ENCODE measurements at regions not wholly inside any gene's neighbourhood (a gene's known extent, or its start where the extent isn't known, plus 50 kb on each side); places are given as distances from the start of the nearest gene placed in this dataset.

GRCh38 chr13:90995001-90995400 is 352.5 kb upstream of the MIR17HG start:
- Histone ChIP-seq H3K9me3 (ENCODE audit: insufficient read depth, low read length) (no peaks in the 10 kb centered on the region), H3K9ac (ENCODE audit: insufficient read length, low read depth) (no peak overlapping the region), H3K27me3 (ENCODE audit: insufficient read depth, insufficient read length) (no peaks in the 10 kb centered on the region), H3K36me3 (ENCODE audit: insufficient read depth, insufficient read length, low read length) (no peaks in the 10 kb centered on the region), H3K4me1 (ENCODE audit: insufficient read depth, insufficient read length) (no peaks in the 10 kb centered on the region), H3K4me3 (ENCODE audit: insufficient read length, low read depth) (no peak overlapping the region)
- DNase-seq (ENCODE audit: low read depth, low spot score), result no peak
- no peak for TF ChIP-seq SUZ12 (IDR thresholded peaks at IDR 0.05; ENCODE audit: extremely low read depth, insufficient read depth, insufficient read length)
- TF ChIP-seq YY1 (IDR thresholded peaks at IDR 0.05; ENCODE audit: insufficient read depth, insufficient read length), result no peak
- no peak for TF ChIP-seq ZNF274 (IDR thresholded peaks at IDR 0.05; ENCODE audit: low read depth, low read length)

- TF ChIP-seq YY1 (IDR thresholded peaks at IDR 0.05; ENCODE audit: insufficient read depth, insufficient read length), result no peak
- H3K9me3 ChIP-seq (ENCODE audit: insufficient read depth, low read length), result no peaks in the 10 kb centered on the region
- no peaks in the 10 kb centered on the region for H3K36me3 ChIP-seq (ENCODE audit: insufficient read depth, insufficient read length, low read length)
- no peak overlapping the region for H3K9ac ChIP-seq (ENCODE audit: insufficient read length, low read depth)
- no peak for DNase-seq (ENCODE audit: low read depth, low spot score)
- H3K27me3 ChIP-seq (ENCODE audit: insufficient read depth, insufficient read length), result no peaks in the 10 kb centered on the region
- H3K4me1 ChIP-seq (ENCODE audit: insufficient read depth, insufficient read length), result no peaks in the 10 kb centered on the region
- H3K4me3 ChIP-seq (ENCODE audit: insufficient read length, low read depth), result no peak overlapping the region
Measured at GRCh38 chr13:90995614-90996013, 351.9 kb upstream of the MIR17HG start.

- Histone ChIP-seq H3K9ac (ENCODE audit: insufficient read length, low read depth) (no peak overlapping the region), H3K36me3 (ENCODE audit: insufficient read depth, insufficient read length, low read length) (no peaks in the 10 kb centered on the region), H3K9me3 (ENCODE audit: insufficient read depth, low read length) (no peaks in the 10 kb centered on the region), H3K4me3 (ENCODE audit: insufficient read length, low read depth) (no peak overlapping the region), H3K4me1 (ENCODE audit: insufficient read depth, insufficient read length) (no peaks in the 10 kb centered on the region), H3K27me3 (ENCODE audit: insufficient read depth, insufficient read length) (no peaks in the 10 kb centered on the region)
- DNase-seq (ENCODE audit: low read depth, low spot score), result no peak
- TF ChIP-seq ZNF274 (IDR thresholded peaks at IDR 0.05; ENCODE audit: low read depth, low read length), result no peak
- TF ChIP-seq YY1 (IDR thresholded peaks at IDR 0.05; ENCODE audit: insufficient read depth, insufficient read length), result no peak
Measured at GRCh38 chr13:90997951-90998350, 349.5 kb upstream of the MIR17HG start.

GRCh38 chr13:90999401-90999800 is 348.1 kb upstream of the MIR17HG start:
- TF ChIP-seq ZNF274 (IDR thresholded peaks at IDR 0.05; ENCODE audit: low read depth, low read length) (no peak), SUZ12 (IDR thresholded peaks at IDR 0.05; ENCODE audit: extremely low read depth, insufficient read depth, insufficient read length) (no peak), YY1 (IDR thresholded peaks at IDR 0.05; ENCODE audit: insufficient read depth, insufficient read length) (no peak)
- no peak overlapping the region for H3K9ac ChIP-seq (ENCODE audit: insufficient read length, low read depth)
- no peaks in the 10 kb centered on the region for H3K9me3 ChIP-seq (ENCODE audit: insufficient read depth, low read length)
- DNase-seq (ENCODE audit: low read depth, low spot score), result no peak
- H3K27me3 ChIP-seq (ENCODE audit: insufficient read depth, insufficient read length), result no peaks in the 10 kb centered on the region
- H3K4me3 ChIP-seq (ENCODE audit: insufficient read length, low read depth), result no peak overlapping the region
- no peaks in the 10 kb centered on the region for H3K36me3 ChIP-seq (ENCODE audit: insufficient read depth, insufficient read length, low read length)
- no peaks in the 10 kb centered on the region for H3K4me1 ChIP-seq (ENCODE audit: insufficient read depth, insufficient read length)

GRCh38 chr13:91001371-91001770 is 346.1 kb upstream of the MIR17HG start:
- no peak for TF ChIP-seq SUZ12 (IDR thresholded peaks at IDR 0.05; ENCODE audit: extremely low read depth, insufficient read depth, insufficient read length)
- H3K9me3 ChIP-seq (ENCODE audit: insufficient read depth, low read length), result no peaks in the 10 kb centered on the region

GRCh38 chr13:91014696-91015095 is 332.8 kb upstream of the MIR17HG start:
- Histone ChIP-seq H3K4me3 (ENCODE audit: insufficient read length, low read depth) (no peak overlapping the region), H3K9me3 (ENCODE audit: insufficient read depth, low read length) (no peaks in the 10 kb centered on the region), H3K4me1 (ENCODE audit: insufficient read depth, insufficient read length) (no peaks in the 10 kb centered on the region), H3K9ac (ENCODE audit: insufficient read length, low read depth) (no peak overlapping the region), H3K27me3 (ENCODE audit: insufficient read depth, insufficient read length) (no peaks in the 10 kb centered on the region), H3K36me3 (ENCODE audit: insufficient read depth, insufficient read length, low read length) (no peaks in the 10 kb centered on the region)
- no peak for DNase-seq (ENCODE audit: low read depth, low spot score)
- TF ChIP-seq ZNF274 (IDR thresholded peaks at IDR 0.05; ENCODE audit: low read depth, low read length) (no peak), YY1 (IDR thresholded peaks at IDR 0.05; ENCODE audit: insufficient read depth, insufficient read length) (no peak), SUZ12 (IDR thresholded peaks at IDR 0.05; ENCODE audit: extremely low read depth, insufficient read depth, insufficient read length) (no peak)

More at GRCh38 chr13:91001371-91001770, 346.1 kb upstream of the MIR17HG start:
- Histone ChIP-seq H3K4me1 (ENCODE audit: insufficient read depth, insufficient read length) (no peaks in the 10 kb centered on the region), H3K27me3 (ENCODE audit: insufficient read depth, insufficient read length) (no peaks in the 10 kb centered on the region), H3K9ac (ENCODE audit: insufficient read length, low read depth) (no peak overlapping the region), H3K36me3 (ENCODE audit: insufficient read depth, insufficient read length, low read length) (no peaks in the 10 kb centered on the region), H3K4me3 (ENCODE audit: insufficient read length, low read depth) (no peak overlapping the region)
- DNase-seq (ENCODE audit: low read depth, low spot score), result no peak

GRCh38 chr13:91017031-91017668 is 330.3 kb upstream of the MIR17HG start:
- no peak for TF ChIP-seq ZNF274 (IDR thresholded peaks at IDR 0.05; ENCODE audit: low read depth, low read length)
- TF ChIP-seq YY1 (IDR thresholded peaks at IDR 0.05; ENCODE audit: insufficient read depth, insufficient read length), result no peak
- TF ChIP-seq SUZ12 (IDR thresholded peaks at IDR 0.05; ENCODE audit: extremely low read depth, insufficient read depth, insufficient read length), result no peak
- Histone ChIP-seq H3K27me3 (ENCODE audit: insufficient read depth, insufficient read length) (no peaks in the 10 kb centered on the region), H3K36me3 (ENCODE audit: insufficient read depth, insufficient read length, low read length) (no peaks in the 10 kb centered on the region), H3K4me3 (ENCODE audit: insufficient read length, low read depth) (no peak overlapping the region), H3K4me1 (ENCODE audit: insufficient read depth, insufficient read length) (no peaks in the 10 kb centered on the region), H3K9ac (ENCODE audit: insufficient read length, low read depth) (no peak overlapping the region), H3K9me3 (ENCODE audit: insufficient read depth, low read length) (no peaks in the 10 kb centered on the region)
- peak; percentile 8 for DNase-seq (ENCODE audit: low read depth, low spot score)

GRCh38 chr13:91017669-91018053 is 329.8 kb upstream of the MIR17HG start:
- no peaks in the 10 kb centered on the region for H3K4me1 ChIP-seq (ENCODE audit: insufficient read depth, insufficient read length)
- TF ChIP-seq ZNF274 (IDR thresholded peaks at IDR 0.05; ENCODE audit: low read depth, low read length) (no peak), SUZ12 (IDR thresholded peaks at IDR 0.05; ENCODE audit: extremely low read depth, insufficient read depth, insufficient read length) (no peak), YY1 (IDR thresholded peaks at IDR 0.05; ENCODE audit: insufficient read depth, insufficient read length) (no peak)
- H3K36me3 ChIP-seq (ENCODE audit: insufficient read depth, insufficient read length, low read length), result no peaks in the 10 kb centered on the region
- no peaks in the 10 kb centered on the region for H3K9me3 ChIP-seq (ENCODE audit: insufficient read depth, low read length)
- H3K9ac ChIP-seq (ENCODE audit: insufficient read length, low read depth), result no peak overlapping the region
- H3K27me3 ChIP-seq (ENCODE audit: insufficient read depth, insufficient read length), result no peaks in the 10 kb centered on the region
- no peak overlapping the region for H3K4me3 ChIP-seq (ENCODE audit: insufficient read length, low read depth)
- no peak for DNase-seq (ENCODE audit: low read depth, low spot score)
